ENCODE measurements at regions not wholly inside any gene's neighbourhood (a gene's known extent, or its start where the extent isn't known, plus 50 kb on each side); places are given as distances from the start of the nearest gene placed in this dataset.
A peak's percentile ranks its signal among the peaks of the same experiment; 100 is the strongest.

GRCh38 chr1:62370594-62370993 lies 51.4 kb upstream of the KANK4 start:
- no peak for DNase-seq

- DNase-seq = no peak
These were observed 52.1 kb upstream of the KANK4 start for GRCh38 chr1:62371375-62371774.

- DNase-seq = no peak
These were observed 54.0 kb upstream of the KANK4 start for GRCh38 chr1:62373221-62373620.

- DNase-seq = peak; percentile 55
These were observed 57.9 kb upstream of the KANK4 start for GRCh38 chr1:62377043-62377562.

GRCh38 chr1:62380181-62380580 lies 56.7 kb upstream of the USP1 start:
- DNase-seq = no peak

GRCh38 chr1:62381831-62382657 lies 54.8 kb upstream of the USP1 start:
- DNase-seq = no peak

- no peak for DNase-seq
These were observed 54.2 kb upstream of the USP1 start for GRCh38 chr1:62382658-62382955.

GRCh38 chr1:62384276-62385005 lies 52.4 kb upstream of the USP1 start:
- DNase-seq = peak; percentile 92

- DNase-seq = no peak
These were observed 50.9 kb upstream of the USP1 start for GRCh38 chr1:62385923-62386322.

- no peak for DNase-seq
These were observed 50.3 kb upstream of the USP1 start for GRCh38 chr1:62386351-62387121.
